Caco-2 (cell line): ENCODE measurements at regions not wholly inside any gene's neighbourhood (a gene's known extent, or its start where the extent isn't known, plus 50 kb on each side); places are given as distances from the start of the nearest gene placed in this dataset.

Experiments used
- BruUV-seq: library from RNA; stranded (reverse); fragments of 400-500 nt; replicated peaks from 2 replicates; lab custom pipeline; 2021; lab: Mats Ljungman, UMichigan
- CTCF ChIA-PET: fragments of 300-600 bp; sonication (Branson Sonifier 250); formaldehyde crosslinking; loops from one replicate; lab custom pipeline; 2022; ENCODE audit warnings: antibody characterized with exemption; lab: Charles Lee
- POLR2A ChIA-PET: fragments of 300-600 bp; sonication (Branson Sonifier 250); formaldehyde crosslinking; loops from one replicate; lab custom pipeline; 2022; ENCODE audit warnings: antibody characterized with exemption; lab: Charles Lee
- DNase-seq, 2 experiments: peaks; one replicate each; pipeline versions ENCODE4 v3.0.0 to v3.0.0-alpha.2; 2020 to 2022
- H3K27me3 ChIP-seq: replicated peaks from 2 replicates; pipeline ENCODE4 v1.6.0; 2011; ENCODE audit warnings: low read length; ENCODE audit not compliant: control insufficient read depth, insufficient read depth
- H3K36me3 ChIP-seq: 2 replicates; pipeline ENCODE4 v1.5.1; 2011; ENCODE audit warnings: low read length; ENCODE audit not compliant: control insufficient read depth, insufficient read depth
- H3K4me1 ChIP-seq: fragments of 250-450 bp; sonication (Bioruptor Pico); 2 replicates; pipeline ENCODE4 v1.5.1; 2020; ENCODE audit warnings: mild to moderate bottlenecking
- H3K4me3 ChIP-seq: 2 replicates; pipeline ENCODE4 v1.5.1; 2011; ENCODE audit warnings: low read depth, mild to moderate bottlenecking, control low read depth, low read length
- H3K9me3 ChIP-seq: fragments of 250-450 bp; sonication (Bioruptor Pico); 2 replicates; pipeline ENCODE4 v1.5.1; 2020; ENCODE audit warnings: mild to moderate bottlenecking, moderate library complexity
- H3K27ac Mint-ChIP-seq: one replicate; pipeline ENCODE4 v1.8.0; 2022; ENCODE audit warnings: mixed read lengths; ENCODE audit not compliant: unreplicated experiment
- H3K27me3 Mint-ChIP-seq: one replicate; pipeline ENCODE4 v1.8.0; 2022; ENCODE audit warnings: mixed read lengths; ENCODE audit not compliant: insufficient read depth, unreplicated experiment
- H3K36me3 Mint-ChIP-seq: one replicate; pipeline ENCODE4 v1.8.0; 2022; ENCODE audit warnings: mild to moderate bottlenecking, mixed read lengths; ENCODE audit not compliant: insufficient read depth, unreplicated experiment
- H3K4me1 Mint-ChIP-seq: one replicate; pipeline ENCODE4 v1.8.0; 2022; ENCODE audit warnings: low read depth, mixed read lengths; ENCODE audit not compliant: unreplicated experiment
- H3K4me3 Mint-ChIP-seq: one replicate; pipeline ENCODE4 v1.8.0; 2022; ENCODE audit warnings: mild to moderate bottlenecking, moderate library complexity, mixed read lengths; ENCODE audit not compliant: unreplicated experiment
- H3K9me3 Mint-ChIP-seq: one replicate; pipeline ENCODE4 v1.8.0; 2022; ENCODE audit warnings: mixed read lengths; ENCODE audit not compliant: unreplicated experiment
- CTCF ChIP-seq, 2 experiments: fragments of 200-600 bp in 1 of 2; IDR thresholded peaks; 1 replicate in 1 of 2; 2 replicates in 1 of 2; pipeline versions ENCODE4 v1.5.1 to v1.8.0; 2011 to 2022; ENCODE audit warnings: antibody characterized with exemption in 1 of 2, control low read depth in 1 of 2, inconsistent platforms in 1 of 2, low read depth in 1 of 2, low read length in 1 of 2, mild to moderate bottlenecking in 1 of 2, moderate library complexity in 1 of 2; ENCODE audit not compliant: insufficient read depth in 1 of 2, severe bottlenecking in 1 of 2, unreplicated experiment in 1 of 2
- intact Hi-C: fragments of 100-400 bp; cut with micrococcal nuclease; formaldehyde crosslinking; loops from one replicate; pipeline ENCODE4 v1.10.0; 2022; ENCODE audit not compliant: unreplicated experiment

GRCh38 chr13:50352720-50353480 is 337.7 kb downstream of the KCNRG start:
- no peaks in the 10 kb centered on the region for H3K9me3 ChIP-seq
- CTCF ChIA-PET, result no interaction called here

GRCh38 chr13:50353651-50354415 is 338.6 kb downstream of the KCNRG start:
- Histone ChIP-seq H3K9me3 (no peaks in the 10 kb centered on the region), H3K27me3 (no peaks in the 10 kb centered on the region), H3K4me3 (no peak overlapping the region), H3K4me1 (no peaks in the 10 kb centered on the region), H3K36me3 (no peaks in the 10 kb centered on the region)
- intact Hi-C loops, result no loop called here
- no TSS peak for BruUV-seq
- Mint-ChIP-seq H3K4me1 (peaks cover 11% of the 10 kb centered on the region), H3K27me3 (no peaks in the 10 kb centered on the region), H3K27ac (no peak overlapping the region), H3K4me3 (no peak overlapping the region), H3K36me3 (no peaks in the 10 kb centered on the region), H3K9me3 (no peaks in the 10 kb centered on the region)
- DNase-seq, result no peak
- no peak for TF ChIP-seq CTCF (IDR thresholded peaks at IDR 0.05; ENCODE audit: insufficient read depth in 1 of 2, low read depth in 1 of 2, low read length in 1 of 2, severe bottlenecking in 1 of 2, unreplicated experiment in 1 of 2)
- ChIA-PET CTCF (no interaction called here), POLR2A (no interaction called here)

More at GRCh38 chr13:50352720-50353480, 337.7 kb downstream of the KCNRG start:
- POLR2A ChIA-PET, result no interaction called here
- Mint-ChIP-seq H3K9me3 (peaks cover 6% of the 10 kb centered on the region), H3K4me3 (no peak overlapping the region), H3K36me3 (no peaks in the 10 kb centered on the region), H3K27ac (no peak overlapping the region), H3K4me1 (peaks cover 16% of the 10 kb centered on the region), H3K27me3 (no peaks in the 10 kb centered on the region)
- Histone ChIP-seq H3K27me3 (no peaks in the 10 kb centered on the region), H3K4me1 (peaks cover 2% of the 10 kb centered on the region), H3K4me3 (no peak overlapping the region), H3K36me3 (no peaks in the 10 kb centered on the region)
- intact Hi-C loops, result no loop called here
- no peak for DNase-seq
- no TSS peak for BruUV-seq
- TF ChIP-seq CTCF (IDR thresholded peaks at IDR 0.05; ENCODE audit: insufficient read depth in 1 of 2, low read depth in 1 of 2, low read length in 1 of 2, severe bottlenecking in 1 of 2, unreplicated experiment in 1 of 2), result no peak

- no peaks in the 10 kb centered on the region for H3K27me3 Mint-ChIP-seq
- ChIA-PET CTCF (no interaction called here), POLR2A (no interaction called here)
- Histone ChIP-seq H3K27me3 (no peaks in the 10 kb centered on the region), H3K4me1 (no peaks in the 10 kb centered on the region), H3K4me3 (no peak overlapping the region), H3K9me3 (no peaks in the 10 kb centered on the region), H3K36me3 (no peaks in the 10 kb centered on the region)
- no peak overlapping the region for H3K4me3 Mint-ChIP-seq
- no peaks in the 10 kb centered on the region for H3K9me3 Mint-ChIP-seq
- no peak for TF ChIP-seq CTCF (IDR thresholded peaks at IDR 0.05; ENCODE audit: insufficient read depth in 1 of 2, low read depth in 1 of 2, low read length in 1 of 2, severe bottlenecking in 1 of 2, unreplicated experiment in 1 of 2)
- H3K4me1 Mint-ChIP-seq, result peaks cover 10% of the 10 kb centered on the region
- no peak for DNase-seq
- intact Hi-C loops, result no loop called here
- H3K36me3 Mint-ChIP-seq, result no peaks in the 10 kb centered on the region
- BruUV-seq, result no TSS peak
- H3K27ac Mint-ChIP-seq, result no peak overlapping the region
Observed at GRCh38 chr13:50355797-50356196, 340.6 kb downstream of the KCNRG start.
